ENCODE measurements at regions not wholly inside any gene's neighbourhood (a gene's known extent, or its start where the extent isn't known, plus 50 kb on each side); places are given as distances from the start of the nearest gene placed in this dataset.

GRCh38 chr4:170274616-170275015 lies 184.9 kb upstream of the AADAT start:
- Mint-ChIP-seq H3K4me1 (peaks cover 0 to 1% of the 10 kb centered on the region in 2 donors), H3K36me3 (no peaks in the 10 kb centered on the region), H3K4me3 (no peak overlapping the region), H3K27me3 (ENCODE audit: low read depth in 2 of 2) (no peaks in the 10 kb centered on the region), H3K27ac (no peak overlapping the region), H3K9me3 (peaks cover 4 to 5% of the 10 kb centered on the region in 2 donors)
- Histone ChIP-seq H3K27ac (ENCODE audit: low read length) (no peak overlapping the region), H3K4me1 (ENCODE audit: control insufficient read depth, insufficient read depth, low read length) (no peaks in the 10 kb centered on the region), H3K36me3 (ENCODE audit: control insufficient read depth, insufficient read depth, low read length) (no peaks in the 10 kb centered on the region), H3K27me3 (ENCODE audit: control insufficient read depth, insufficient read depth, low read length) (no peaks in the 10 kb centered on the region), H3K4me3 (ENCODE audit: low read length) (no peak overlapping the region), H3K9me3 (ENCODE audit: control insufficient read depth, insufficient read depth, low read length) (no peaks in the 10 kb centered on the region)
- ATAC-seq (no peak), DNase-seq (no peak)
- intact Hi-C loops (cut with micrococcal nuclease), result no loop called here
- TF ChIP-seq, protein P1, sequence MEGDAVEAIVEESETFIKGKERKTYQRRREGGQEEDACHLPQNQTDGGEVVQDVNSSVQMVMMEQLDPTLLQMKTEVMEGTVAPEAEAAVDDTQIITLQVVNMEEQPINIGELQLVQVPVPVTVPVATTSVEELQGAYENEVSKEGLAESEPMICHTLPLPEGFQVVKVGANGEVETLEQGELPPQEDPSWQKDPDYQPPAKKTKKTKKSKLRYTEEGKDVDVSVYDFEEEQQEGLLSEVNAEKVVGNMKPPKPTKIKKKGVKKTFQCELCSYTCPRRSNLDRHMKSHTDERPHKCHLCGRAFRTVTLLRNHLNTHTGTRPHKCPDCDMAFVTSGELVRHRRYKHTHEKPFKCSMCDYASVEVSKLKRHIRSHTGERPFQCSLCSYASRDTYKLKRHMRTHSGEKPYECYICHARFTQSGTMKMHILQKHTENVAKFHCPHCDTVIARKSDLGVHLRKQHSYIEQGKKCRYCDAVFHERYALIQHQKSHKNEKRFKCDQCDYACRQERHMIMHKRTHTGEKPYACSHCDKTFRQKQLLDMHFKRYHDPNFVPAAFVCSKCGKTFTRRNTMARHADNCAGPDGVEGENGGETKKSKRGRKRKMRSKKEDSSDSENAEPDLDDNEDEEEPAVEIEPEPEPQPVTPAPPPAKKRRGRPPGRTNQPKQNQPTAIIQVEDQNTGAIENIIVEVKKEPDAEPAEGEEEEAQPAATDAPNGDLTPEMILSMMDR (IDR thresholded peaks at IDR 0.05), result no peak
- WGBS (ENCODE audit: insufficient coverage), result 83% methylated on average over 4 of the region's 4 CpGs

DNA sequence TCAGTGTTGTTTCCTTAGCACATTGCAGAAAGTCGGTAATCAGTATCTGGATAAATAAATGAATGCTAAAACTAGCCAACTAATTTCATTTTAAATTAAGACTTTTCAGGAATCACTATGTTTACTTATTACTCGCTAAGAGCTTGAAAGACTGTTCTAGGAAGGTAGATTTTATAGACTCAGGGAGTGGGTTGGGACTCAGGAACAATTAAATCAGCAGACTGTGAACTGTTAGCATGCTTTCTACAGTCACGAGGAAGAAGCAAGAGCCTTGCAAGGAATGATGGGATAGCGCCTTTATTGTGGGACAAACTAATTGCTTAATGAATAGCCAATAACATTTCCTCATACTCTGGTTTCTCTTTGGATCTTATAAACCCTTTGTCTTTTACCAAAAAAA lies 183.2 kb upstream of the AADAT start:
- TF ChIP-seq, protein P1 (IDR thresholded peaks at IDR 0.05), result no peak
- Mint-ChIP-seq H3K9me3 (peaks cover 3 to 5% of the 10 kb centered on the region in 2 donors), H3K4me1 (peaks cover 0 to 4% of the 10 kb centered on the region in 2 donors), H3K36me3 (no peaks in the 10 kb centered on the region), H3K4me3 (no peak overlapping the region), H3K27ac (no peak overlapping the region), H3K27me3 (ENCODE audit: low read depth in 2 of 2) (no peaks in the 10 kb centered on the region)
- intact Hi-C loops (cut with micrococcal nuclease), result no loop called here
- no peaks in the 10 kb centered on the region for H3K36me3 ChIP-seq (ENCODE audit: control insufficient read depth, insufficient read depth, low read length)
- H3K4me1 ChIP-seq (ENCODE audit: control insufficient read depth, insufficient read depth, low read length), result no peaks in the 10 kb centered on the region
- ATAC-seq (no peak), DNase-seq (no peak)
- H3K4me3 ChIP-seq (ENCODE audit: low read length), result no peak overlapping the region
- no peaks in the 10 kb centered on the region for H3K27me3 ChIP-seq (ENCODE audit: control insufficient read depth, insufficient read depth, low read length)
- no peak overlapping the region for H3K27ac ChIP-seq (ENCODE audit: low read length)
- 87% methylated on average over 3 of the region's 4 CpGs for WGBS (ENCODE audit: insufficient coverage)
- H3K9me3 ChIP-seq (ENCODE audit: control insufficient read depth, insufficient read depth, low read length), result no peaks in the 10 kb centered on the region

GRCh38 chr4:170271723-170272122 lies 182.0 kb upstream of the AADAT start:
- H3K9me3 ChIP-seq (ENCODE audit: control insufficient read depth, insufficient read depth, low read length), result no peaks in the 10 kb centered on the region
- H3K4me1 ChIP-seq (ENCODE audit: control insufficient read depth, insufficient read depth, low read length), result no peaks in the 10 kb centered on the region
- TF ChIP-seq, protein P1 (IDR thresholded peaks at IDR 0.05), result no peak
- ATAC-seq, result no peak
- WGBS (ENCODE audit: insufficient coverage), result 33% methylated on average over 1 of the region's 2 CpGs
- H3K27me3 Mint-ChIP-seq (ENCODE audit: low read depth in 2 of 2), result no peaks in the 10 kb centered on the region
- no peaks in the 10 kb centered on the region for H3K36me3 ChIP-seq (ENCODE audit: control insufficient read depth, insufficient read depth, low read length)
- H3K4me3 ChIP-seq (ENCODE audit: low read length), result no peak overlapping the region
- no peaks in the 10 kb centered on the region for H3K36me3 Mint-ChIP-seq
- H3K4me3 Mint-ChIP-seq, result no peak overlapping the region
- H3K27ac ChIP-seq (ENCODE audit: low read length), result no peak overlapping the region
- H3K9me3 Mint-ChIP-seq, result peaks cover 5 to 6% of the 10 kb centered on the region in 2 donors
- peaks cover 0 to 4% of the 10 kb centered on the region in 2 donors for H3K4me1 Mint-ChIP-seq
- intact Hi-C loops (cut with micrococcal nuclease), result no loop called here
- no peak overlapping the region for H3K27ac Mint-ChIP-seq
- no peaks in the 10 kb centered on the region for H3K27me3 ChIP-seq (ENCODE audit: control insufficient read depth, insufficient read depth, low read length)
- DNase-seq, result no peak

- TF ChIP-seq, protein P1 (IDR thresholded peaks at IDR 0.05), result no peak
- H3K27me3 Mint-ChIP-seq (ENCODE audit: low read depth in 2 of 2), result no peaks in the 10 kb centered on the region
- no peaks in the 10 kb centered on the region for H3K9me3 ChIP-seq (ENCODE audit: control insufficient read depth, insufficient read depth, low read length)
- WGBS (ENCODE audit: insufficient coverage), result 65% methylated on average over 2 of the region's 2 CpGs
- DNase-seq (no peak), ATAC-seq (no peak)
- no peak overlapping the region for H3K4me3 ChIP-seq (ENCODE audit: low read length)
- H3K4me3 Mint-ChIP-seq, result no peak overlapping the region
- H3K27me3 ChIP-seq (ENCODE audit: control insufficient read depth, insufficient read depth, low read length), result no peaks in the 10 kb centered on the region
- H3K27ac Mint-ChIP-seq, result no peak overlapping the region
- H3K4me1 ChIP-seq (ENCODE audit: control insufficient read depth, insufficient read depth, low read length), result no peaks in the 10 kb centered on the region
- H3K36me3 ChIP-seq (ENCODE audit: control insufficient read depth, insufficient read depth, low read length), result no peaks in the 10 kb centered on the region
- H3K27ac ChIP-seq (ENCODE audit: low read length), result no peak overlapping the region
- no peaks in the 10 kb centered on the region for H3K36me3 Mint-ChIP-seq
- intact Hi-C loops (cut with micrococcal nuclease), result no loop called here
- H3K9me3 Mint-ChIP-seq, result peaks cover 5 to 6% of the 10 kb centered on the region in 2 donors
- H3K4me1 Mint-ChIP-seq, result peaks cover 0 to 4% of the 10 kb centered on the region in 2 donors
Measured at GRCh38 chr4:170270628-170271027, 180.9 kb upstream of the AADAT start.
